ENCODE measurements at regions not wholly inside any gene's neighbourhood (a gene's known extent, or its start where the extent isn't known, plus 50 kb on each side); places are given as distances from the start of the nearest gene placed in this dataset.

DNA sequence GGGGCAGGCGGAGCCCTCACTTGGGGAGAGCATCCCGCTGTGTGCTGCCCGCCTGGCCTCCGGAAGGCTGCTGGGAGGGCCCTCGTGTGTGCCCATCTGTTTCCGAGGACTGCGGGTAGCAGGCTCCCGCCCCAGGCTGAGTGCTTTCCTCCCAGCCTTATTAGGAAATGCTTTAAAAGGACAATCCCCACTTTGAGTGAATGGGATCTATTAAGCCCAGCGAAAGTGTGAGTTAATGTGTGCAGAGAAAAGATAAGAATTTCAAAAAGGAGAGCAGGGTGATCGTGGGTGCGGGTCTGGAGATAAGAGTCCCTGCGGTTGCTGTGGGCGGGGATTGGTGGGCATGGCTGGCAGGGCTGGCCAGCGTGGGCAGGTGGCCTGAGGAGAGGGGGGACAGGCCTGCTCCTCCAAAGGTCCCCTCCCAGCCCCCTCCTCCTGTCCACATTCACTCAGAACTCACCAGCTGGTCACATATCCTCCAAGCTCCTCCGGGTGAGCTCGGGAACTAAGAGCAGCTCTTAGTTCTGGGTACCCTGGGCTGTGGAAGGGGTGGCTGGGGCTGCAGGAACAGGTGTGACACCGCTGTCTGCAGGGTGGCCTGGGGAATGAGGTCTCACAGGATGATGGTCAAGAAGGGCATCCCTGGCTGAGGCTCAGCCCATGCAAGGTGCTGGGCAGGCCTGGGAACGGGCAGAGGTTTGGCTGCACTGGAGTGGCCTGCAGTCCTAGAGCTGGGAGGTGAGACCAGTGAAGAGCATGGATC is 1260.3 kb downstream of the BRD1 start:
- FAIRE-seq = no peak

DNA sequence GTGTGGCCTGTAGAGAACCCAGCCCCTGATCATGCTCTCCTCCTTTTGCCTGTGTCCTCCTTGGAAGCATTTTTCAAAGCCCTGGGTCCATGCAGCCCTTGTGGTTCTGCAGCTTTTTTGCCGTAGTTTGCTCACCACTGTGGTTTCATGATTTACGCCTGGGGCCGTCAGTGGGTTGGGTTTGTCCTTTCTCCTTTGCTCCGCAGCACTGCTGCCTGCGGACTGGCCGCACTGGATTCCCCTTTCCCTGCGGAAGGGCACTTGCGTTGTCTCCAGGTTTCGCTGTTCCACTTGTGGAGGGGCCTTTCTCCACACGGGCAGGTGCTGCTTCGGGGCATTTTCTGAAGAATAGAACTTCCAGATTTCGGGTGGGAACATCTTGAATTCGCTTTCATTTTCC is 1260.9 kb downstream of the BRD1 start:
- FAIRE-seq = no peak

DNA sequence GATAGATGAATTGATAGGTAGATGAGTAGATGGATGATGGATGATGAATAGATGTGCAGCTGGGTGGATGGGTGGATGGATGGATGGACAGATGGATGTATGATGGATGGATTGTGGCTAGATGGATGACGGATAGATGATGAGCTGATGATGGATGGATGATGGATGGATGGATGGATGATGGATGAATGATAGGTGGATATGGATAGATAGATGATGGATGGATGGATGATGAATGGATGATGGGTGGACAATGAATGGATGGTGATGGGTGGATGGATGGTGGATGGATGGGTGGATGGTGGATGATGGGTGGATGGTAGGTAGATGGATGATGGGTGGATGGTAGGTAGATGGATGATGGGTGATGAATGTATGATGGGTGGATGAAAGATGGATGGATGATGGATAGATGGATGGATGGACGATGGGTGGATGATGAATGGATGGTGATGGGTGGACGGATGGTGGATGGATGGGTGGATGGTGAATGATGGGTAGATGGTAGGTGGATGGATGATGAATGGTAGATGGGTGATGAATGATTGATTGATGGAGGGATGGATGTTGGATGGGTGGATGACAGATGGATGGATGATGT is 1261.7 kb downstream of the BRD1 start:
- no peak for FAIRE-seq

DNA sequence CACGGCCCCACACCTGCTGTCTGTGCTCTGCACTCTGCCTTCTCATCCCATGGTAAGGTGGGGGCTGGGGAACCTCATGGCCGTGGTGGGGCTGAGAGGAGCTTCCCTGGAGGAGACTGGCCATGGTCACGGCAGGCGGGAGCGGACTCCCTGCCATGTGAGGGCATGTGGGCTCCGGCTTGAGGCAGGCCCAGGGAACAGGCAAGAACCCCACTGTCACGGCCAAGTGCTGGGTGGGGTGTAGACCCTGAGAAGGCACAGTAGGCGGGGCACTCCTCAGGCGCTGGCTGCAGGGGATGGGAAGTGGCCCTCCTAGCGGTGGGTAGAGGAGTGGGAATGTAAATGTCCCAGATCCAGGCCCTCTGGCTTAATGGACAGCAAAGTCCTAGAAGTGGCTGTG is 1262.7 kb downstream of the BRD1 start:
- no peak for FAIRE-seq

DNA sequence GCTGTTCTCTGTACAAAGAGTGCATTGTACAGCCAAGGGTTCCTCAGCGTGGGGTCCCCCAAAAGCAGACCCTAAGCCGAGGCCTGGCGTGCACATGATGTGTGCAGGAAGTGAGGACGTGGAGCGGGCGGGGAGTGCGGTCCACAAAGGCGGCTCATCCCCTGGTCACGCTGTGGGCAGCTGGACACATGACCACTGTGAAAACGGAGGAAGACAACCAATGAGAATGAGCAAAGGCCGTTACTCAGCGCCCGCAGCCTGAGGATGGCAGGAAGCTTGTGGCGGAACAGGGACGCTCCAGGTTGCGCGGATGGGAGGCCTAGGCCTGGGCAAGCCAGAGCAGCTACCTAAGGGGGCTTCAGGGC is 1263.7 kb downstream of the BRD1 start:
- FAIRE-seq = no peak

DNA sequence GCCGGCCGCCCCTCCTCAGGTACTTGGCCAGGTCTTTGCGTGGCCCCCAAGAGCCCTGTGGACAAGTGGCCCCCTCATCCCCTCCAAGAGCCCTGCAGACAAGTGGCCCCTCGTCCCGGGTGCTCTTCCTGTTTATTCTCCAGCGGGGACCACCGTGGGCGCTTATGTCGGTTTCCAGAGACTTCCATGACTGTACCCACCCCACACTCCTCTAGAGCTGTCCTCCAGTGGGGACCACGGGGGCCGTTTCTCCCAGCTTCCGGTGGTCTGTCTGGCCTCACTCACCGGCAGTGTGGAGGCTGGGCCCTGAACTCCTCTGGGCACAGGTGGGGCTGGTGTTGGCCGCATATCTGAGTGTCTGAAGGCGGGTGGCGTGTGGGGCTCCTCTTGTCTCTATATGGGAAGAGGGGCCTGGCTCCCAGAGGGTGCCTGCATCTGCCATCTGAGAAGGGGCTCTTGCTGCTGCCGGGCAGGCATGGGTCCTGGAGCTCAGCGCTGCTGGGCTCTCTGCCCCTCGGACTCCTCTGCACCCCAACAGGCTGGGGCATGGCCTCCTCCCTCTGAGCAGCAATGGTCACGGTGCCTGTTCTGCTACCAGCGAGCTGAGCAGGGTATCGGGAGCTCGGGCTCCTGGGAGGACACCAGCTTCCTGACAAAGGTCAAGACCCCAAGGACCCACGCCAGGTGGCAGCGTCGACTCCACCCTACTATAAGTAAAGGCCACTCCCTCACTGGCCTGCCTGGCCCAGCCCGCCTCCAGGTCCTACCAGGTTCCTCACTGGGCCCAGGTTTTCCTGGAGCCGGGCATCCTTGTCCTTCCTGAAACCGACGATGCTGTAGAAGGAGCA is 1264.3 kb downstream of the BRD1 start:
- FAIRE-seq = no peak

DNA sequence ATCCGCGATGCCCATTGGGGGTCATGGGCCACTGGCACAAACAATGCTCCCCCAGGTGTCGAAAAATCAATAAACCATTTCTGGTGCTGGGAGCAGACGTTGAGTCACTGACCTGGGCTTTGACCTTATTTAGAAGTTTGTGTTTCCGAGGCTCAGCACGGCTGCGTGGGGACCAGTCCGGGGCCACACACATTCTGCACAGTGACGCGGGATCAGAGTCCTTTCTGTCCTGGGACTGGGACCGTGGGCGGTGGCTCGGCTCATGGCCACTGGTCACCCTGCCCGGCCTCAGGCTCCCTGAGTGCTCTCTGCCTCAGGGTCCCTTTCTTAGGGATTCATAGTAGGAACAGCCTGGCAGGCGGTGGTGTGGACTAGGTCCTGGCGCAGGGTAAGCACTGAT is 1266.0 kb downstream of the BRD1 start:
- FAIRE-seq = no peak

DNA sequence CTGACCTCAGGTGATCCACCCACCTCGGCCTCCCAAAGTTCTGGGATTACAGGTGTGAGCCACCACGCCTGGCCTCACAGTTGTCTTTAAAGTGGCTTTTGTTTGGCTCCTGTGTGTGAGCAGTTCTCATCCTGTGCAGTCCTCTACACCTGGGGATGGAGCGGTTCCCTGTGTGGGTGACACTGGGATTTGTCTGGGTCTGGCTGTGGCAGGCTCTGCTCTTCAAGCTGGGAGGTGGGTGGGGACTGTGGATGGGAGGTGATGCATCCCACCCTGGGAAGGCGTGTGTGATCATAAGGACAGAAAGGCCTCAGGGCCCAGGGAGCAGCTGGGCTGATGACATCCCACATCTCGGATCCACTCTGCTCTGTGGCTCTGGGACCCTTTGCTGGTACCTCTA is 1266.8 kb downstream of the BRD1 start:
- no peak for FAIRE-seq

DNA sequence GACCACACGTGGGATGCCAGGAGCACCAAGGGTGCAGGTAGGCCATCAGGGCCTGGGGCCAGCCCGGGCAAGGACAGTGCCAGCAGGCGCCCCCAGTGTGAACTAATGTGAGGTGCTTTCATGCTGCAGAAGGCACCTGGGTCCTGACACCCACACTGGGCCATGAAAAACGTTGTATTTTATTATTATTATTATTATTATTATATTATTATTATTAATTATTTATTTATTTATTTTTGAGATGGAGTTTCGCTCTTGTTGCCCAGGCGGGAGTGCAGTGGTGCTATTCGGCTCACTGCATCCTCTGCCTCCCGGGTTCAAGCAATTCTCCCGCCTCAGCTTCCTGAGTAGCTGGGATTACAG is 1267.3 kb downstream of the BRD1 start:
- FAIRE-seq = no peak

DNA sequence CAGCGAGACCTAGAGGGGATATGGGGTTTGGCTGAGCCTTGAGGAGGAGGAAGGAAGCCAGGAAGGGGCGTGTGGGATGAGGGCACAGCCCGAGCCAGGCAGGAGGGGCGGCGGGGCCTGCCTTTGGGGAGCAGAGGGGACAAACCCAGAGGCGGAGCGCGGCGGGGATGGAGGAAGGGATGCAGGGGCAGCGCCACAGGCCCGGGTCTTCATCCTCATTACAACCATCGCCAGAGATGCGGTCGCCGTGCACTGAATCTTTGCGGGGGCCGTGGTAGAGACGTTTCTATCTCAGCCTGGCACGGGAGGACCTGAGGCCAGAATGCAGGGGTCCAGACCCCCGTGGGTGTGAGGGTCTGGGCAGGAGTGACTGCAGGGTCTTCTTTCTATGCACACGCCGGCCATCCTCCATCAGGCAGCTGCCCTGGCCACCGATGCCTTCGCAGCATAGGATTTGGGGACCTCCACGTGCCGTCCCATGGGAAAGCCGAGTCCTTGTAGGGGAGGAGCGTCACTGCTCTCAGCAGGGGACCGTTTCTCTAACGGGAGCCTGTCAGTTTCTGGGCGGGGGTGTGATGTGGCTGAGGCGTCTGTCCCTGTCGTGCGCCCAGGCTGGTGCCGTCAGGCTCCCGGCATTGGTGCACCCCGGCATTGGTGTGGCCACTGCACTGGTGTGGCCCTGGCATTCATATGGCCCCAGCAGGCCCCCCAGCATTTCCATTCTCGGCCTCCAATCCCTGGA is 1267.9 kb downstream of the BRD1 start:
- no peak for FAIRE-seq

DNA sequence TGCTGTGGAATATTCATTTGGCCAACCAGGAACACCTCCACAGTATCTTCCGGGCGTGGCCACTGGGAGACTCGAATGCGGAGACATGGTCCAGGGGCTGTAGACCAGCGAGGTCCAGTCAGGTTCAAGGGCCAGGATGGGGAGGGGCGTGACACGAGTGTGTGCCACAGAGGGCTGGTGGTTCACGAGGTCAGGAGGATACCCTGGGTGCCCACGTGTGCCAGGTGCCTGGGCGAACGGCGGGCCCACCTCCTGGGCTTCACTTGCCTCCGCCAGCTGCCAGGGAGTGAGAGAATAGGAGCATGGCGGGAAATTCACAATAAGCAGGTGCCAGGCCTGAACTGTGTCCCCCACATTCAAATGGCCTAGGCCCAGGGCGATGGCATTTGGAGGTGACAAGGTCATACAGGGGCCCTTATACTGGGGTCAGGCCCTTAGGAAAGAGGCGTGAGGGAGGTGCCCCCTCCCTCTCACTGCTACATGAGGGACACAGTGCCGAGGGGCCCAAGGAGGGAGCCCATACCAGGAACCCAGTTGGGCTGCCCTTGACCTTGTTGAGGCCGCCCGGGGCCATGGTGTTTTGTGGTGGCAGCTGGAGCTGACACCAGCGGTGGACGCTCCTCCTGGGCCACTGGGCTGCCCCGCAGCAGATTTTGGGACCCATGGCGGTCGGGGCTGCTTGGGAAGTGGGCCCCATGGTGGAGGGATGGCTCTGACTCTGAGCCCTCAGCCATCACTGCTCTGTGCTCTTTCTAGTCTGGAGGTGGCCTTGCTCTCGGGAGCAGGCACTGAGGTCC is 1268.9 kb downstream of the BRD1 start:
- no peak for FAIRE-seq

DNA sequence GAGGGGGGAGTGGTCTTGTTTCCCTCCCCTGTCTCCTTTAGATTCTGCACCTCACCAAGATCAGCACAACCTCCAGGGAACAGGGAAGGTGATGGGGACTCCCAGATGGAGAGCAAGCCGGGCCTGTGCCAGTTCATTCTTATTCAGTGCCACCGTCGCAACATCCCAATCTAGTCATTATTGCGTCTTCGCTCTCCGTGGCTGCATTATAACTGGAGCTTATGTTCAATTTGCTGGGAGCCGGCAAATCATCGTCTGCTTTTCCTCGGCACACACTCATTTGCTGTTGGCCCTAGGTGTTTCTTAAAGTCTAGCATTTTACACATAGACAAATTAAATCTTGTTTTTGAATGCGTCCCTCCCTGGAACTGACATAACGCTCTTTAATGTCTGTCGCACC is 1269.7 kb downstream of the BRD1 start:
- FAIRE-seq = no peak

DNA sequence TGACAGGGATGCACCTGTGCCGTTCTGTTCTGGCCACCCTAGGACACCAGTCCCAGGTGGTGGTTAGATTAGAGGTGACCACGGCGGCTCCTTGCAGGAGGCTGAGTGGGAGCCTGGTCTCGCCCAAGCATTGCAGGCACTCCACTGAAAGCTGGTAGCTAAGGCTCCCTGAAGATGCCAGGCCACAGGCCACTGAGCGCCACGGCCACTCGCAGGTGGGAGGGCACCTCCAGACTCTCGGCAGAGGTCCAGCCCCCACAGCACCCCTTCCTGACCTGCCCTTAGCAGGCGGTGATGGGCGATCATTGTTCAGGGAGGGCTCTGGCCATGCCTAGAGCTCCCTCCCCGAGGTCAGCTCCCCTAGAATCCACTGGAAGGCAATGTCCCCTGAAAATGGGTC is 1270.2 kb downstream of the BRD1 start:
- no peak for FAIRE-seq

DNA sequence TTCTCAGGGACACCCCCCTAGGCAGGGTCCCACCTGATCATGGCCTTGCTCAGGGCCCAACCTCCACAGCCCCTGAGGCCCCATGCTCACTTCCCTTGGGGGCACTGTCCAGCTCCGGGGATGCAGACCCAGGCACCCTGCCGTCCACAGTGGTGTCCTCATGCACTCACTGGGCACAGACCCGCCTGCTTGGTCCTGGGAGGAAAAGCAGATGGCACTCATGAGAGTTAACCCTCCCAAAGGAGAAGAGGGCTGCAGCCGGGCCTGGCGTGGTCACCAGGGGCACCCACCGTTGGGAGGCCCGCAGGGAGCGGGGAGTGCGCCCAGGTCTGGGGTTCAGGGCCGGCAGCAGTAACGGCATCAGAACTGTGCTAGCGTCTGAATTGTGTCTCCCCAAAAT is 1270.9 kb downstream of the BRD1 start:
- FAIRE-seq = no peak

DNA sequence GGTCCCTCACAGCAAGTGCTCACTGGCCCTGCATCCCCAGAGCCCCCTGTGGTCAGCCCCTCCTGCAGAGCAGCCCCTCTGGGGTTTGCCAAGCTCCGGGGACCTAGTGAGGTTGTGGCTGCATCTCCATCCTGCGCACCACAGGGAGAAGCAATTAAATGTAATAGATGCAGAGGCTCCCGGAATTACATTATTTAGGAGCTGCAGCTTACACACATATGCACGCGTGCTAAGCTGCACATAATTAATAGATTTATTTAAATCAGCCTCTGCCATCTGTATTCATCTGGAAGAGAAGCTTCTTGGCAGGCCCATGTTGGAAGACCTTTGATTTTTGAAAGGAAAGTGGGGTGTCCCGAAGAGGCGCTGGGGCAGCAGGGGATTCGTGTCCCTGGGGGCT is 1271.5 kb downstream of the BRD1 start:
- FAIRE-seq = no peak

DNA sequence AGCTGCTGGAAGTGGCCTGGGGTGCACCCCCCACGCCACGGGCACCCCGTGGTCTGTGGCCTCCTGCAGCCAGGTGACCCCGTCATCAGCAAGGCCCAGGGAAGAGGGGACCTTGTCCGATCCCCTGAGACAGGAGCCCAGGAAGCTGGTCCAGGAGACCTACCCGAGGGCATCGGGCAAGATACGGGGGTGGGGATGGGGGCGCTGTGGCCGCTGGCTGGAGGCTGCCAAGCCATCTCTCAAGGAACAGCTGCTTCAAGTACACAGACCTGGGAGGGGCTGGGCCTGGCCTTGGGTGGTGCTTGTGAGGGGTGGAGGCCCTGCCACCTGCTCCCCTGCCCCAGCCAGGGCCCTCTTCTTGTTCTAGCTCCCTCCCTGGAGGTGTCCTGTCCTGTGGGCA is 1272.1 kb downstream of the BRD1 start:
- no peak for FAIRE-seq

DNA sequence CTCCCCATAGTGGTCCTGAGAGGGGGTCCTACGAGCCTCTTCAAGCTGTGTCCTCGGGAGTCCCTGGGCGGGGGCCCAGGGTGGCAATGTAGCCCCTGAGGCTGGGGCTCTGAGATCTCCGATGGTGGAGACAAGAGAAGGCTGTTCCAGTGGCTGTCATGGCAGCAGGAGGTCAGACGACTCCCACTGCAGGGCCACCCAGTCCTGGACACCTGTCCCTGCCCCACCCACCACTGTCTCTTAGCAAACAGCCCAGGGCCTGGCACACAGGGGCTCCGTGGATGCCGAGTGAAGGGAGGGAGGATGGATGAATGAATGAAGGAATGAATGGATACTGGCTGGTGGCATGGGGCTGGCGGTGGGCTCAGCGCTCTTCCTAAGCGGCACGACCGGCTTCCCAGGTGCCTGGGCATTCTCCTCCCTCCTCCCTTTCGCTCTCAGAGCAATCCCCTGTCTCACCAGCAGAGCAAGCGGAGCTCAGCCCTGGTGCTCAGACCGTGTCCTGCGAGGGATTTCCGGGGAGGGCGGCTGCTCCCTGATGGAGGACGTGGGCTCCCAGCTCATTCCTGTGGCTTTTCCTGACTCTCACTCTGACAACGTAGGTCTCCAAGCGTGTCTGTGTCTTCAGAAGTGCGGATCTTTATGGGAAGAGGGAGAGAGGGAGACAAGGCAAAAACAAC is 1272.6 kb downstream of the BRD1 start:
- FAIRE-seq = no peak

DNA sequence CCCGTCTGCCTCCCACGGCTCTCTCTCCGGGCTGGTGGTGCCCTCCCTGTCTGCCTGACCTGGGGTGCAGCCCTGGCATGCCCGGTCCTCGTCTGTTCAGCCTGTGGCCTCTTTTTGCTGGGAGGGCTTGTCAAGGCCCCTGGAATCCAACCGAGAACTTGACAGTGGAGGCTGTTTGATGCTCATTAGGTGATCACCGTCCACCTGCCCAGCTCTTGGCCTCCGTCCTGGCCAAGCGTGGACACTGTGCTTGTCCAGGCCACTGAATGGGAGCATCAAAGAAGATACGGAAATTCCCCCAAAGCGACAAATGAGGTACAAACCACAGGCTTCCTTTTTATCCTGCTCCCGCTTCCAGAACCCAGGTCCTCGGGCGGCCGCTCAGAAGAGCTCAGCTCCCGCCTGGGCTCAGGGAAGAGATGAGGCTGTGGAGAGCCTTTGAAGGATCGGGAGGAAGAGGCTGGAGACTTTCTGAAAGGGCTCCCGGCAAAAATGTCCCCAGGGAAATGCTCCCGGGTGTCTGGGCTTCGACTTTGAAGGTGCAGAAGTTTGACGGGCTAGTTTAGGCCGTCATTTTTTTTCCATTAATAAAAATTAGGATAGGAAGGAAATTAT is 1273.9 kb downstream of the BRD1 start:
- no peak for FAIRE-seq

DNA sequence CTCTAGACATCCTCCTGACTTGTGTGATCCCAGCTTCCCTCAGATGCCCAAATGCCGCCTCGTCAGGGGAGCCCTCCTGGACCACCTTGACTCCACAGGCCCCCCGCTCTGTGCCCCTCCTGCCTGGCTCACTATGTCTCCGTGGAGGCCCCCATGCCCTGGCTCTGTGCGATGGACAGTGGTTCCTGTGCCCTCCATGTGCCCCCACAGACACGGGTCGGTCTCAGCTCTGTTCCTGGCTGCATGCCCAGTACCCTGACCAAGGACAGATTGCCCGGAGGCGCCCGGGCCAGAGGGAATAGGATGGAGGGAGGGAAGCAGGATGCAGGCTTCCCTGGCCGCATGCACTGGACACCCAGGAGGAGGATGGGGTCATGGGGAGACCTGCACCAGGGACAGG is 1274.6 kb downstream of the BRD1 start:
- no peak for FAIRE-seq

DNA sequence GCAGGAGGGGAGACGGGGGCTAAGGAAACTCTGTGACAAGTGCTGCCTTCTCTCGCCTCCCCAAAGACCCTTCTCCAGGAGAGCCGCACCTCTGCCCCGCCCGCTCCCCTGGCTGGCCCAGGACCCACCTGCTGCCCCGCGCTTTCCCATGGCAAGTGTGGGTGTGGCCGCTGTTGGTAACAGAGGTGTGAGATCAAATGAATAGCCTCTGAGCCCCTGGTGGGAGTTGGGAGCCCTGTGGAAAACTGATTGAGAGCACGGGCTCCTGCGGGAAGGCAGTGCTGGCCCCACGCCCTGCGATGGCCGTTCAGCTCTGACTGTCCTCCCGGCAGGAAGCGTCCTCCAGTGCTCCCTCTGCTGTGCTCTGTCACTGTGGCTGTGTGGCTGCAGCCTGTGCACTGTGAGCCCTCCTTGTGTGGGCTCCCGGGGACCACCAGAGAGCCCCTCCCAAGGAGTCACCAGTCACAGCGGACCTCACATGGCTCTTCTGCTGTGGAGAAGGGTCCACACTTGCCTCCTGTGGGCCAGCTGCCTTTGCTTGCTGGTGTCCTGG is 1275.9 kb downstream of the BRD1 start:
- FAIRE-seq = no peak

DNA sequence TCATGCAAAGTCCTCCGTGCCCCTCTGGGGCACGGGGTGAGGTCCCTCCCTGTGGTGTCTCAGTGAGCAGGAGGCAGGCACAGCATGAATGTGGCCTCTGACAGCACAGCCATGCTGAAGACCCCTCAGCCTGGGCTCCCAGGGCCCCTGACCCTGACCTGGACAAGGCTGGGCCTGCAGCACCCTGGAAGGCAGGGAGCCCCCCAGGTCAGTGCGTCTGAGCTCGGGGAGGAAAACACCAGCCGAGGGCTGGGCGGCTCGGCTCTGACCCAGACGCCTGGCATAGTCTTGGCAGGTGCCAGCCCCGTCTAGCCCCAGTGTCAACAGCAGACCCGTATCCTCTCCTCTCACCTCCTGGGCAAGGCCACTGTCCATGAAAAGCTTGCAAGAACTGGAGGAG is 1276.6 kb downstream of the BRD1 start:
- FAIRE-seq = no peak
